Putamen (tissue), 1 donor: ENCODE measurements at regions not wholly inside any gene's neighbourhood (a gene's known extent, or its start where the extent isn't known, plus 50 kb on each side); places are given as distances from the start of the nearest gene placed in this dataset.

Experiments used
- DNase-seq: peaks from one replicate; pipeline ENCODE4 v3.0.0-alpha.2; 2016; ENCODE audit warnings: low spot score

DNA sequence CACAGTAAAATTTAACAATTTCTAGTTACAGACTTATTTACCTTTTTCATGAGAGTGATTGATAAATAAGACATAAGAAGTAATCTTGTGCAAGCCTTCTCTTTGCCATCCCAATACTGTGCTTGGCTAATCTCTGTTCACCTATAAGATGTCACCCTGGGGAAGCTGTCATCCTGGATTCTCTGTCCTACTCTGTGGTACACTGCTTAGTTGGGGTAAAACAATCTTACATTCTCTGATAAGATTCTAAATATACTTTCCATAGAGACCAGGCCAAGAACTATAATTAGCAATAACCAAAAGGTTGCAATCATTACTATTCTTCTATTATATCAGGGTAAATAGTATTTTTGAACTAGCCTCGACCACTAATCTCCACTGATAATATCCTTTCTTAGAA is 1218.3 kb upstream of the CADM2 start:
- no peak for DNase-seq

DNA sequence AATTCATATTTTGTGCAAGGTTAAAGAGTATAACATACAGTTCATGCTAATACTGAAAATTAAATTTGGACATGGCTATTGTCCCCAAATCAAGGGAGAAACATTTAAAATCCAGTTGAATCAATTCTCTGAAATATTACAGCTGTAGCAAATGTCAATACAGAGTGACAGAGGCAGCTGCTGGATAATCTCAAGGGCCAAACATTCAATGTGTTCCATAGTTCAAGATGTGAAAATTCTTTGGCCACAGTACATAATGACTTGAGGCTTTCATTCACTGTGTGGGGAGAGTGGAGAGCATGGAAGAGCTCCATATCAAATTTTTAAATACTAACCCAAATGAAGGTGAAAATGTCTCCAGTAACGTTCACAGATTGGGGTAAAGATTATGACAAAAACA is 1192.8 kb upstream of the CADM2 start:
- no peak for DNase-seq

DNA sequence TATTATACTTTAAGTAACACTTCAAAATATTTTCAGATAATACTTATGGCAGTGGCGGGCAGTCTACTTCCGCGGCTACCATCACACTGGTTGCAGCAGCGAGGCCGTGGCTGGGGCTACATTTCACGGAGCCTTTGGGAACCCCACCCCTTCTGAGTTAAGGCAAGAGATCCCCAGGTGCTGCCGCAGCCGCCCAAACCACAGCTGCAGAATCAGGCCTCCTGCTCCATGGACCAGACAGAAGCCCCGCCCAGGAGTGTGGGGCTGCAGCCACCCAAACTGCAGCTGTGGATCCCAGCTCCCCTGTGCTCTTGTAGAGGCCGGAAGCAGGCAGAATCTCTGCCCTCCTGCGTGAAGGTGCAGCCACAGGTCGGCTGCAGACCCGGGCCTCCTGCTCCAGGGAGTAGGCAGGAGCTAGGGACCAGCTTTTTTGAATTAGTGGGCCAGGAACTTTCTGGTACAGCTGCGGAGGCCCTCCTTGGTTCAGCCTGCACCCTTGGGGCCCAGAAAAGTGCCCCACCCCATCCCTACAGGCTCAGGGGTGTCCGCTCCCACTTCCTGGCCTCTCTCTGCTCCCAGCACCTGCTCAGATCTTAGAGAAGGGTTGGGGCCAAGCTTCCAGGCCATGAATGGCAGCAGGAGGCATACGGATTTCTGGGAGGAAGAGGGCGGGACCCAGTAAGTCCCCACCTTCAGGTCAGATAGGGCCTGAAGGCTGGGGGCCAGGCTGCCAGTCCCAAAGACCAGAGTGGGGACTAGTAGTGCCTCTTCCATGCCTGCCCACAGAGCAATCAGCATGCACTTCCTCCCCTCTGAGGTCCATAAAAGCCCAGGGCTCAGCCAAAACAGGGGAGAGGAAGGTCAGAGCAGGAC is 1188.8 kb upstream of the CADM2 start:
- no peak for DNase-seq

- DNase-seq = no peak
Measured at GRCh38 chr3:83770664-83771402, 1188.0 kb upstream of the CADM2 start.

GRCh38 chr3:83802801-83803200 is 1156.0 kb upstream of the CADM2 start:
- no peak for DNase-seq

DNA sequence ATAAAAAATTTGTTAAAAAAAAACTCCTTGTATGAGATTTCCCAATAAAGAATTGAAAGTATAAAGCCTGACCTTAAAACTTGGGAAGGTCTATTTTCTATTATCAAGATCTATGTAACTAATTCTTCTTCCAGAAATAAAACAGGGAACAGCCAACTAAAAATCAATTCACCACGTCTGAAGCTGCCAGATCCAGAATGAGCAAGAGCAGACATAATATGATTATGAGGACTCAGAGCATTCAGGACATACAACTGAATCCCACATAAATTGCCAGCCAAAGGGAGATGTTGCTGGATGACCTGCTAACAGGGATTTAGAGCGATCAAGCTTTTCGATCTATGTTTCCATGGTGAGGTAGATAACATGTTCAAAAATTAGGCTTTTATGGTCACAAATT is 1151.3 kb upstream of the CADM2 start:
- no peak for DNase-seq

- no peak for DNase-seq
Measured at GRCh38 chr3:83813176-83813575, 1145.6 kb upstream of the CADM2 start.

DNA sequence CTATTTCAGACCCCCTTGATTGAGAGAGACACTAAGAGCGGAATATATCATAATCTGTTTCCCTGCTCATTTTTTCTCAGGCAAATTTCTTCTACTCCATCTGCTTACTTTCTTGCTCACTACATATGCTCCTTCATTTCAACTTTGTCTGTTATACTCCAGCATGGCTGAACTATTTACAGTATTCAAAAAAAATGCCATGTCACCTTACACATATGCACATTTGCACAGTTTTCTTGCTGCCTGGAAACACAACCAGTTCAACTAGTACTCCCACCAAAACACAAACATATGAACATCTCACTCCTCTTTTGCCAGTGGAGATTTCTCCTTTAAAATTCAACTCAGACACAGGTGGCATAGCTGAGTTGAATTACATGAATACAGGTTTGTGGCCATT is 1142.1 kb upstream of the CADM2 start:
- no peak for DNase-seq

- no peak for DNase-seq
Measured at GRCh38 chr3:83821506-83821905, 1137.3 kb upstream of the CADM2 start.

DNA sequence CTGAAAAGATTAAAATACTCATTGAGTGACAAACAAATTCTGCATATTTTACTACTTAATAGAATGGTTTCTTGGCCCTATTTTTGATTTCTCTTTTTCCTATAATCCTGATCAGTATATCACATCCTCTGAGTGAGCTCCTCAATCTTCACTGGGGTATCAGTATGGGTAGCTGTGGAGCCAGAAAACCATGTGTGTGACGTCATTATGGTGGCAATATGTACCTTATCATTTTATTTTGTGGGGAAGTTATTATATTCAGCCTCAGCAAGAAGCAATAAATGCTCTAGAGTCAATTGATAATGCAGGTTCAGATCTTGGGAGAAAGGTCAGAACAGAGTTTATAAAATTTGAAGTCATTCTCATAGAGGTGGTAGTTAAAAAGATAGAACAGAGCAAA is 1135.7 kb upstream of the CADM2 start:
- no peak for DNase-seq

- no peak for DNase-seq
Measured at GRCh38 chr3:83835040-83835439, 1123.7 kb upstream of the CADM2 start.

DNA sequence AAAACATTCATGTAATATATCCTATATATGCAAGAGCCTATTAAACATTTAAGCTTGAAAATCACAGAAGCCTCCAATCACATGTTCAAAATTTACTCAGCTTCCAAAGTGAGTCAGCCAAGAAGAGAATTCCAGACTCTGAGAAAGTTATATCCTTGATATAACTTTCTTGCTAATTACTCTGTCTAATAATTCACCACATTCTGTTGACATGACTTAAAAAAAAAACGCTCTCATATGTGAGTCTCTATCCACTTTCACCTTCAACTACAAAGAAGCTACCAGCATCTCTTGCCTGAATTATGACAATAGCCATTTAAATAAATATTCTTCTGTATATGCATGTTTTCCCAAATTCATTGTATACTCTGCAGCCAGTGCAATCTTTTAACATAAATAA is 1116.3 kb upstream of the CADM2 start:
- no peak for DNase-seq

GRCh38 chr3:83843716-83844115 is 1115.1 kb upstream of the CADM2 start:
- DNase-seq = no peak

- DNase-seq = no peak
Measured at GRCh38 chr3:83849106-83849730, 1109.6 kb upstream of the CADM2 start.

DNA sequence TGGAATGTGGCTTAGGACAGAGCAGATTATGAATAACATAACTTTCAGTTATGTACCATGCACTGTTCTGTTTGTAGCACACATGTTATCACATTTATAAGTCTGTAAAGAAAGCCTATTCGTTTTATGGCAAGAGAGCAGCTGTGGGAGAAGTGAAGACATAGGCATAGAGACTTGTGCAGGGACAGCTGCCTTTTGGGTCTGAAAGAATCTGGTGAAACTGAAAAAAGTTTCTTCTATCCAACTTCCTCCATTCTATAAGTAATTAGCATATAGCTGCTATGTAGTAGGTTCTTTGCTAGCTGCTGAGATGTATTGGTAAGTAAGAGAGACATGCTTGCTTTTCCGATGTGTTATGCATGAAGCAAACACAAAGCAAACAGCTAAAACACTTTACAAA is 1095.4 kb upstream of the CADM2 start:
- no peak for DNase-seq

DNA sequence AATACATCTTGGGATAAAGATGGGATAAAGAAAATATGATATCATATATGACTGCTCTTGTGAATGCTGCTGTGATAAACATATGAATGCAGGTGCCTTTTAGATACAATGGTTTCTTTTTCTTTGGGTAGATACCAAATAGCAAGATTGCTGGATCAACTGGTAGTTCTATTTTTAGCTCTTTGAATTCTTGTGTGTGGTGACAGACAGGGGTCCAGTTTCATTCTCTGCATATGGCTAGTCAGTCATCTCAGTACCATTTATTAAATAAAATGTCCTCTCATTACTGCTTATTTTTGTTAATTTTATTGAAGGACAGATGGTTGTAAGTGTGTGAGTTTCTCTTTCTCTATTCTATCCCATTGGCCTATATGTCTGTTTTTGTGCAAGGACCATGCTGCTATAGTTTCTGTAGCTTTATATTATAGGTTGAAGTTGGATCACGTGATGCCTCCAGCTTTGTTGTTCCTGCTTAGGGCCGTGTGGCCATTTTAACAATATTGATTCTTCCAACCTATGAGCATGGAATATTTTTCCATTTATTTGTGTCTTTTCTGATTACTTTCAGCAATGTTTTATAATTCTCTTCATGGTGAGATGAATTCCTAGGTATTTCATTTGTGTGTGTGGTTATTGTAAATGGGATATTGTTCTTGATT is 1089.8 kb upstream of the CADM2 start:
- DNase-seq = no peak

DNA sequence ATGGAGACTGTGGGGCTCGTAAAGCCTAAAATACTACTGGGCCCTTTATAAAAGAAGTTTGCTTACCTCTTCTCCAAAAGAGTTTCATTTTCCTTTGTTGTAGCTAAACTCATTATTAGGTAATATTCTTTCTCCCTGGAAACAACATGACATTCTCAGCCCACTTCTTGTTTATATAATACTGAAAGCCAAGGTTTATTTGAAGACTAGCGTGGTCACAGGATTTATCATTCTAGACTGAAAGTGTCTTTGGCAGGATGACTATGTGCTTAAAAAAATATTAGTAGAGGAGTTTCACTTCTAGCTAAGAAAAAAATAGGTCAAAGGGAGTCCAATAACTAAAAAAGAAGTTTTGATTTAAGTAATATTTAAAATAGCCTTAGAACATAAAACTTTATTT is 1085.2 kb upstream of the CADM2 start:
- no peak for DNase-seq

- no peak for DNase-seq
Measured at GRCh38 chr3:83877910-83878309, 1080.9 kb upstream of the CADM2 start.

GRCh38 chr3:83882701-83883100 is 1076.1 kb upstream of the CADM2 start:
- DNase-seq = no peak

DNA sequence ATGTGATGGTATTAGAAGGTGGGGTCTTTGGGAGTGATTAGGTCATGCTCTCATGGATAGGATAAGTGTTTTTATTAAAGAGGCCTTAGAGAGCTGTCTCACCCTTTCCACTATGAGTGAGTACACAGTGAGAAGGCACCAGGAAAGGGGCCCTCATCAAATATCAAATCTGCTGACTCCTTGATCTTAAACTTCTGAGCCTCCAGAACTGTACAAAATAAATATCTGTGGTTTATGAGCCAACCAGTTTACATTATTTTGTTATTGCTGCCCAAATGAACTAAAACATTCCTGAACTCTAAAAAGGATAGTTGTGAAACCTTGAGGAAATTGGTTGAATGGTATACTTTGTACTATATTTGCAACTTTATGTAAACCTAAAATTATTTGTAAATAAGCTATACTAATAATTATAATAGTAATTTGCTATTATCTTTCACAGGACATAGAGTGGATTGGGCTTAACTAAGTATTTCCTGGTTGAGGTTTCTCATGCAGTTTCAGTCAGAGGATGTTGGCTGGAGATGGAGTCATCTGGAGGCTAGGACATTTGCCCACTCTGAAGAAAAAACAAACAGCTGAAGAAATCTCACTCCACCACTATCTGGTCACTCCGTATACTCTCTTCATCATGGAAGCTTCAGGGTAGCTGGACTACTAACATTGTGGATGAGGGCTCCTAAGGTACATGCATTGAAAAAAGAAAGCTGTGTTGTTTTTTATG is 1068.6 kb upstream of the CADM2 start:
- DNase-seq = no peak

DNA sequence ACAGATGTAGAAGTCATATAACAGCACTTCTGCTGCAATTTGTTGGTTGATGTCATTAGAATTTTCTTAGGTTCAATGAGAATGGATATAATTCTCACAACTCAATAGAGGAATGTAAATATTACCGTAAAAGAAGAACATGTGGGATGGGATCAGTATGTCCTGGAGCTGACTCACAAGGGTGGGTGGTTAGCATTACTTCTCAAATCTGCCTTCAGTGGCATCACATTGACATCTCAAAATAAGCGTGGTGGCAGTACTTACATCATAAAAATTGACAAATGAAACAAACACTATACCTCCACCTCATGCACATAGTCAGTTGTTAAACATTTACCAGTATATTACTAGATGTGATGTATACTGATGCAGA is 1068.0 kb upstream of the CADM2 start:
- peak; percentile 12 for DNase-seq

GRCh38 chr3:83894223-83894622 is 1064.6 kb upstream of the CADM2 start:
- no peak for DNase-seq
